Testis (tissue), 2 donors: ENCODE measurements at regions not wholly inside any gene's neighbourhood (a gene's known extent, or its start where the extent isn't known, plus 50 kb on each side); places are given as distances from the start of the nearest gene placed in this dataset.

Experiments
- POLR2A ChIP-seq: fragments of 450-650 bp; IDR thresholded peaks from one replicate; pipeline ENCODE4 v1.6.1; 2017; ENCODE audit warnings: antibody characterized with exemption, mild to moderate bottlenecking, moderate library complexity
- TF ChIP-seq, protein P1 (sequence below), 3 experiments: fragments of 450-650 bp in 2 of 3; fragments of 200-600 bp in 1 of 3; sonication (generic) in 1 of 3; IDR thresholded peaks; one replicate each; pipeline ENCODE4 v1.5.1; 2016 to 2019; ENCODE audit warnings: antibody characterized with exemption in 3 of 3, mild to moderate bottlenecking in 2 of 3, moderate library complexity in 1 of 3

- TF ChIP-seq POLR2A, result no peak
- TF ChIP-seq, protein P1, sequence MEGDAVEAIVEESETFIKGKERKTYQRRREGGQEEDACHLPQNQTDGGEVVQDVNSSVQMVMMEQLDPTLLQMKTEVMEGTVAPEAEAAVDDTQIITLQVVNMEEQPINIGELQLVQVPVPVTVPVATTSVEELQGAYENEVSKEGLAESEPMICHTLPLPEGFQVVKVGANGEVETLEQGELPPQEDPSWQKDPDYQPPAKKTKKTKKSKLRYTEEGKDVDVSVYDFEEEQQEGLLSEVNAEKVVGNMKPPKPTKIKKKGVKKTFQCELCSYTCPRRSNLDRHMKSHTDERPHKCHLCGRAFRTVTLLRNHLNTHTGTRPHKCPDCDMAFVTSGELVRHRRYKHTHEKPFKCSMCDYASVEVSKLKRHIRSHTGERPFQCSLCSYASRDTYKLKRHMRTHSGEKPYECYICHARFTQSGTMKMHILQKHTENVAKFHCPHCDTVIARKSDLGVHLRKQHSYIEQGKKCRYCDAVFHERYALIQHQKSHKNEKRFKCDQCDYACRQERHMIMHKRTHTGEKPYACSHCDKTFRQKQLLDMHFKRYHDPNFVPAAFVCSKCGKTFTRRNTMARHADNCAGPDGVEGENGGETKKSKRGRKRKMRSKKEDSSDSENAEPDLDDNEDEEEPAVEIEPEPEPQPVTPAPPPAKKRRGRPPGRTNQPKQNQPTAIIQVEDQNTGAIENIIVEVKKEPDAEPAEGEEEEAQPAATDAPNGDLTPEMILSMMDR (IDR thresholded peaks at IDR 0.05), result no peak
These were observed 62.8 kb upstream of the NCK2 start for GRCh38 chr2:105681927-105682326.
